PC-9 (cell line): ENCODE measurements at regions not wholly inside any gene's neighbourhood (a gene's known extent, or its start where the extent isn't known, plus 50 kb on each side); places are given as distances from the start of the nearest gene placed in this dataset.

Source experiments
- BruUV-seq: library from RNA; stranded (reverse); fragments of 400-500 nt; replicated peaks from 2 replicates; lab custom pipeline; 2021; lab: Mats Ljungman, UMichigan
- CTCF ChIA-PET: fragments of 300-600 bp; sonication (Branson Sonifier 250); formaldehyde crosslinking; loops from one replicate; lab custom pipeline; 2022; ENCODE audit warnings: antibody characterized with exemption; lab: Charles Lee
- POLR2A ChIA-PET: fragments of 300-600 bp; sonication (Branson Sonifier 250); formaldehyde crosslinking; loops from one replicate; lab custom pipeline; 2022; ENCODE audit warnings: antibody characterized with exemption; ENCODE audit not compliant: unreplicated experiment; lab: Charles Lee
- DNase-seq, 2 experiments: peaks; one replicate each; pipeline versions ENCODE4 v3.0.0 to v3.0.0-alpha.2; 2015 to 2022; ENCODE audit warnings: mixed read lengths in 1 of 2
- H2AFZ ChIP-seq: fragments of 200-600 bp; sonication (generic); 2 replicates; pipeline ENCODE4 v1.8.1; 2017; ENCODE audit warnings: antibody characterized with exemption
- H3F3A ChIP-seq: fragments of 200-600 bp; sonication (generic); 2 replicates; pipeline ENCODE4 v1.8.1; 2017; ENCODE audit warnings: antibody characterized with exemption, mild to moderate bottlenecking, low read depth; ENCODE audit not compliant: insufficient read depth
- H3K27ac ChIP-seq: fragments of 200-600 bp; sonication (generic); 2 replicates; pipeline ENCODE4 v1.6.1; 2016; ENCODE audit warnings: mixed run types
- H3K27me3 ChIP-seq: fragments of 200-600 bp; sonication (generic); 2 replicates; pipeline ENCODE4 v1.6.1; 2016; ENCODE audit warnings: low read depth, mixed run types; ENCODE audit not compliant: insufficient read depth
- H3K36me3 ChIP-seq: fragments of 200-600 bp; sonication (generic); 2 replicates; pipeline ENCODE4 v1.6.1; 2016; ENCODE audit warnings: low read depth, mixed run types
- H3K4me1 ChIP-seq: fragments of 200-600 bp; sonication (generic); replicated peaks from 2 replicates; pipeline ENCODE4 v1.6.1; 2016; ENCODE audit warnings: mixed run types; ENCODE audit not compliant: insufficient read depth
- H3K4me2 ChIP-seq: fragments of 200-600 bp; sonication (generic); 2 replicates; pipeline ENCODE4 v1.6.1; 2017; ENCODE audit warnings: mixed run types
- H3K4me3 ChIP-seq: fragments of 200-600 bp; sonication (generic); 2 replicates; pipeline ENCODE4 v1.6.1; 2016; ENCODE audit warnings: mixed run types
- H3K79me2 ChIP-seq: fragments of 200-600 bp; sonication (generic); 2 replicates; pipeline ENCODE4 v1.6.1; 2017; ENCODE audit warnings: low read depth, mixed run types
- H3K9me2 ChIP-seq: fragments of 200-600 bp; sonication (generic); 2 replicates; pipeline ENCODE4 v1.8.1; 2017; ENCODE audit warnings: mild to moderate bottlenecking; ENCODE audit not compliant: insufficient read depth
- H3K9me3 ChIP-seq: fragments of 200-600 bp; sonication (generic); 2 replicates; pipeline ENCODE4 v1.8.1; 2016; ENCODE audit warnings: low read depth; ENCODE audit not compliant: insufficient read depth
- H4K20me1 ChIP-seq: fragments of 200-600 bp; sonication (generic); 2 replicates; pipeline ENCODE4 v1.8.1; 2017; ENCODE audit not compliant: insufficient read depth
- EZH2 ChIP-seq: fragments of 200-600 bp; sonication (generic); IDR thresholded peaks from 2 replicates; pipeline ENCODE4 v1.8.0; 2017; ENCODE audit warnings: antibody characterized with exemption, low read depth
- intact Hi-C: fragments of 100-400 bp; cut with micrococcal nuclease; formaldehyde crosslinking; loops from one replicate; pipeline ENCODE4 v1.10.0; 2022; ENCODE audit not compliant: unreplicated experiment
- TF ChIP-seq, protein P1 (sequence below): fragments of 200-600 bp; sonication (generic); conservative IDR thresholded peaks from 2 replicates; pipeline ENCODE4 v1.6.1; 2017; ENCODE audit warnings: mixed run types, antibody characterized with exemption, mild to moderate bottlenecking, moderate library complexity

DNA sequence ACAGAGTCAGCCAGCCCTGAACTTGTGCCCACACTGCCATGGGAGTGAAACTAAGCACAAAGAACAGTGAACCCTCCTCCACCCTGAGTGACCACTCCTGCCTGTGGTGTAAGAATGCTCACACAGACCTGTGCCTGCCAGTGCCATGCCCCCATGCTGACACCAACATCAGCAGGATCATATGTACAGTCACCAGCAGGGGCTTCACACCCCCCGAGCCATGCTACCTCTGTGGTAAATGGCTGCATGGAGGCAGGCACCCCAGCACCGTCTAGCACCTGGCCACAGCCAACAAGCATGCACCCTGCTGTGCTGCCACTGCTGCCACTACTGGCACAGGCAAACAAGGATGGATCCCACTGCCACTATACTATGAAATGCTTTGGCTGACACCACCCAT, 344.4 kb upstream of the CCDC196 start:
- no peaks in the 10 kb centered on the region for H3K4me1 ChIP-seq
- H3K9me2 ChIP-seq: no peaks in the 10 kb centered on the region
- H4K20me1 ChIP-seq: no peaks in the 10 kb centered on the region
- no TSS peak for BruUV-seq
- H3K4me3 ChIP-seq: no peak overlapping the region
- no peak overlapping the region for H3K27ac ChIP-seq
- no peak for DNase-seq
- POLR2A ChIA-PET: no interaction called here
- H3K79me2 ChIP-seq: no peaks in the 10 kb centered on the region
- no peak overlapping the region for H3K4me2 ChIP-seq
- CTCF ChIA-PET: no interaction called here
- H3K36me3 ChIP-seq: no peaks in the 10 kb centered on the region
- no peaks in the 10 kb centered on the region for H3F3A ChIP-seq
- no peak overlapping the region for H2AFZ ChIP-seq
- H3K9me3 ChIP-seq: no peaks in the 10 kb centered on the region
- TF ChIP-seq, protein P1, sequence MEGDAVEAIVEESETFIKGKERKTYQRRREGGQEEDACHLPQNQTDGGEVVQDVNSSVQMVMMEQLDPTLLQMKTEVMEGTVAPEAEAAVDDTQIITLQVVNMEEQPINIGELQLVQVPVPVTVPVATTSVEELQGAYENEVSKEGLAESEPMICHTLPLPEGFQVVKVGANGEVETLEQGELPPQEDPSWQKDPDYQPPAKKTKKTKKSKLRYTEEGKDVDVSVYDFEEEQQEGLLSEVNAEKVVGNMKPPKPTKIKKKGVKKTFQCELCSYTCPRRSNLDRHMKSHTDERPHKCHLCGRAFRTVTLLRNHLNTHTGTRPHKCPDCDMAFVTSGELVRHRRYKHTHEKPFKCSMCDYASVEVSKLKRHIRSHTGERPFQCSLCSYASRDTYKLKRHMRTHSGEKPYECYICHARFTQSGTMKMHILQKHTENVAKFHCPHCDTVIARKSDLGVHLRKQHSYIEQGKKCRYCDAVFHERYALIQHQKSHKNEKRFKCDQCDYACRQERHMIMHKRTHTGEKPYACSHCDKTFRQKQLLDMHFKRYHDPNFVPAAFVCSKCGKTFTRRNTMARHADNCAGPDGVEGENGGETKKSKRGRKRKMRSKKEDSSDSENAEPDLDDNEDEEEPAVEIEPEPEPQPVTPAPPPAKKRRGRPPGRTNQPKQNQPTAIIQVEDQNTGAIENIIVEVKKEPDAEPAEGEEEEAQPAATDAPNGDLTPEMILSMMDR: no peak
- no peak for TF ChIP-seq EZH2
- intact Hi-C loops: no loop called here
- H3K27me3 ChIP-seq: peaks cover 24% of the 10 kb centered on the region; the same call in 1 of the 2 replicates

- ChIA-PET POLR2A (no interaction called here), CTCF (no interaction called here)
- Histone ChIP-seq H3K27me3 (peaks cover 25% of the 10 kb centered on the region; the same call in 1 of the 2 replicates), H3K4me3 (no peak overlapping the region), H3K79me2 (no peaks in the 10 kb centered on the region), H3K9me3 (no peaks in the 10 kb centered on the region), H3K27ac (no peak overlapping the region), H3F3A (no peaks in the 10 kb centered on the region), H3K36me3 (no peaks in the 10 kb centered on the region), H3K4me1 (no peaks in the 10 kb centered on the region), H4K20me1 (no peaks in the 10 kb centered on the region), H2AFZ (no peak overlapping the region), H3K9me2 (no peaks in the 10 kb centered on the region), H3K4me2 (no peak overlapping the region)
- DNase-seq: no peak
- TF ChIP-seq, protein P1: no peak
- no peak for TF ChIP-seq EZH2
- BruUV-seq: no TSS peak
- intact Hi-C loops: no loop called here
Measured at GRCh38 chr14:66143387-66144112, 342.6 kb upstream of the CCDC196 start.

DNA sequence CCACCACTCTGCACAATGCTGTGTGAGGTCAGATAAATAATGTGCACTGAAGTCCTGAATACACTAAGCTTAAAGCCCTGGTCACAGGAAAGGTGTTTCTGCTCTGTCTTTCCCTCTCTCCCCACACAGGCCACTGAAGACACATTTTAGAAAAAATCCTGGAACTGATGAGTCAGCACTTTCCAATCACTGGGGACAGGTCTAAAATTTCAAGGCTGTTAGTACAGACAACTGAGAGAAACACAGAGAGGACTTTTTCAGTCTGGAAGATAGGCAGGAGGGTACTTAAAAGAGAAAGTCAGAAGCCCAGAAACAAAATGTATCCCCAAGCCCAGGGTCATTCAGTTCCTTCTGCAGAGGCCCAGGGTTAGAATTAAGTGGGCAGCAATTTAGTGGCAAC, 333.9 kb upstream of the CCDC196 start:
- H3K79me2 ChIP-seq: no peaks in the 10 kb centered on the region
- TF ChIP-seq EZH2: no peak
- TF ChIP-seq, protein P1: no peak
- ChIA-PET POLR2A (no interaction called here), CTCF (no interaction called here)
- H3K4me1 ChIP-seq: no peaks in the 10 kb centered on the region
- no peak overlapping the region for H3K4me2 ChIP-seq
- BruUV-seq: no TSS peak
- H3K9me3 ChIP-seq: no peaks in the 10 kb centered on the region
- no peak overlapping the region for H2AFZ ChIP-seq
- intact Hi-C loops: no loop called here
- H3K27ac ChIP-seq: no peak overlapping the region
- no peak overlapping the region for H3K4me3 ChIP-seq
- 0 out of 2 replicates have a peak, but pooled peaks cover 5% of the 10 kb centered on the region for H3K27me3 ChIP-seq
- no peak for DNase-seq
- H3K9me2 ChIP-seq: no peaks in the 10 kb centered on the region
- no peaks in the 10 kb centered on the region for H3K36me3 ChIP-seq
- no peaks in the 10 kb centered on the region for H3F3A ChIP-seq
- no peaks in the 10 kb centered on the region for H4K20me1 ChIP-seq
